ENCODE measurements at regions not wholly inside any gene's neighbourhood (a gene's known extent, or its start where the extent isn't known, plus 50 kb on each side); places are given as distances from the start of the nearest gene placed in this dataset.
"Not testable (repeated sequence)": the region's sequence is repeated elsewhere in the genome, so short reads cannot be mapped to it uniquely, and the experiment has no call there.

DNA sequence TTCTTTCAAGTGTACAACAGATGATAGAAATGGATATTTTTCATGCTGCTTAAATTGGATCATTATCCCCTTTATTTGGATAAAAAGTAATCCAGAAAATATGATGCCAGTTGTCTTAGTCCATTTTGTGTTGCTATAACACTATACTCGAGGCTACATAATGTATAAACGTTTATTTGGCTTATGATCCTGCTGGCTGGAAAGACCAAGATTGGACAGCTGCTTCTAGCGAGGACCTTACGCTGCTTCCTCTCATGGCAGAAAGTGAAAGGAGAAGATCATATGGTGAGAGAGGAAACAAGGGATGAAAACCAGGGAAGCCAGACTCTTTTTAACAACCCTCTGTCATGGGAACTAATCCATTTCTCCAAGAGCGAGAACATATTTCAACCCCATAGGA lies 102.7 kb downstream of the TRAM1L1 start:
- H3K27me3 ChIP-seq (ENCODE audit: control insufficient read depth, insufficient read depth, low read length), result no peaks in the 10 kb centered on the region
- no peak for TF ChIP-seq EZH2 (IDR thresholded peaks at IDR 0.05; ENCODE audit: low read length, missing control alignments)
- TF ChIP-seq, protein P1, sequence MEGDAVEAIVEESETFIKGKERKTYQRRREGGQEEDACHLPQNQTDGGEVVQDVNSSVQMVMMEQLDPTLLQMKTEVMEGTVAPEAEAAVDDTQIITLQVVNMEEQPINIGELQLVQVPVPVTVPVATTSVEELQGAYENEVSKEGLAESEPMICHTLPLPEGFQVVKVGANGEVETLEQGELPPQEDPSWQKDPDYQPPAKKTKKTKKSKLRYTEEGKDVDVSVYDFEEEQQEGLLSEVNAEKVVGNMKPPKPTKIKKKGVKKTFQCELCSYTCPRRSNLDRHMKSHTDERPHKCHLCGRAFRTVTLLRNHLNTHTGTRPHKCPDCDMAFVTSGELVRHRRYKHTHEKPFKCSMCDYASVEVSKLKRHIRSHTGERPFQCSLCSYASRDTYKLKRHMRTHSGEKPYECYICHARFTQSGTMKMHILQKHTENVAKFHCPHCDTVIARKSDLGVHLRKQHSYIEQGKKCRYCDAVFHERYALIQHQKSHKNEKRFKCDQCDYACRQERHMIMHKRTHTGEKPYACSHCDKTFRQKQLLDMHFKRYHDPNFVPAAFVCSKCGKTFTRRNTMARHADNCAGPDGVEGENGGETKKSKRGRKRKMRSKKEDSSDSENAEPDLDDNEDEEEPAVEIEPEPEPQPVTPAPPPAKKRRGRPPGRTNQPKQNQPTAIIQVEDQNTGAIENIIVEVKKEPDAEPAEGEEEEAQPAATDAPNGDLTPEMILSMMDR (conservative IDR thresholded peaks at IDR 0.05 in 1 of 2, IDR thresholded peaks at IDR 0.05 in 1 of 2; ENCODE audit: low read depth in 1 of 2, low read length in 2 of 2), result no peak
- DNase-seq (ENCODE audit: low read depth in 2 of 2), result no peak
- no peak overlapping the region for H2AFZ ChIP-seq (ENCODE audit: low read length)
- H3K4me3 ChIP-seq (replicated peaks in 1 of 4; ENCODE audit: control extremely low read depth in 1 of 4, insufficient read depth in 1 of 4, low read depth in 3 of 4, low read length in 4 of 4), result no peak overlapping the region
- no peaks in the 10 kb centered on the region for H3K9me3 ChIP-seq (ENCODE audit: control insufficient read depth, insufficient read depth, low read depth, low read length)
- no peaks in the 10 kb centered on the region for H4K20me1 ChIP-seq (ENCODE audit: control insufficient read depth, extremely low read depth, insufficient read depth, low read length)
- no peaks in the 10 kb centered on the region for H3K79me2 ChIP-seq (ENCODE audit: control insufficient read depth, insufficient read depth, low read length)
- no peak overlapping the region for H3K27ac ChIP-seq (ENCODE audit: insufficient read depth, low read length)
- no peaks in the 10 kb centered on the region for H3K4me1 ChIP-seq (ENCODE audit: control insufficient read depth, extremely low read depth, insufficient read depth, low read length)
- H3K36me3 ChIP-seq (ENCODE audit: control insufficient read depth, insufficient read depth, low read length), result no peaks in the 10 kb centered on the region
- H3K4me2 ChIP-seq (ENCODE audit: extremely low read depth, insufficient read depth, low read length), result no peak overlapping the region
- H3K9ac ChIP-seq (ENCODE audit: insufficient read depth, low read length), result no peak overlapping the region

DNA sequence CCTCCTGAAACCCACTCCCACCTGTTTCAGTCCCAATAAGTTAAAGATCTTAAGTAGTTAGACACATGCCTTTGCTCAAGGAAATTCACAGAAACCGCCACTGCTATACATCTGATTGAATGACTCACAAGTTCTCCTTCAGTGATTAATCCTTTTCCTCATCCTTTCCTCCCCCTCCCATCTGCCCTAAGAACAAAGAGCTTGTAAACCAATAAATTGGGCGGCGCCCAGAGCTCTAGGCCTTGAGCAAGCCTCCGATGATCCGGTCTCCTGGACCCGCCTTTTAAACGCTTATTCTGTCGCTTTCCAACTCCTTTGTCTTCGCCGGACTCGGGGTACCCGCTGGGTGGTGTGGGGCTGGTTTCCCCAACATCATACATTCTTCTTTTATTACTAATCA lies 104.9 kb downstream of the TRAM1L1 start:
- H2AFZ ChIP-seq (ENCODE audit: low read length); H3K4me3 ChIP-seq (replicated peaks in 1 of 4; ENCODE audit: control extremely low read depth in 1 of 4, insufficient read depth in 1 of 4, low read depth in 3 of 4, low read length in 4 of 4); H3K4me2 ChIP-seq (ENCODE audit: extremely low read depth, insufficient read depth, low read length); H3K27me3 ChIP-seq (ENCODE audit: control insufficient read depth, insufficient read depth, low read length); H3K9ac ChIP-seq (ENCODE audit: insufficient read depth, low read length); H3K4me1 ChIP-seq (ENCODE audit: control insufficient read depth, extremely low read depth, insufficient read depth, low read length); H3K79me2 ChIP-seq (ENCODE audit: control insufficient read depth, insufficient read depth, low read length); H3K9me3 ChIP-seq (ENCODE audit: control insufficient read depth, insufficient read depth, low read depth, low read length); H4K20me1 ChIP-seq (ENCODE audit: control insufficient read depth, extremely low read depth, insufficient read depth, low read length); H3K27ac ChIP-seq (ENCODE audit: insufficient read depth, low read length); H3K36me3 ChIP-seq (ENCODE audit: control insufficient read depth, insufficient read depth, low read length): not testable (repeated sequence)
- peak in 1 of 2 donors; percentile 72 for DNase-seq (ENCODE audit: low read depth in 2 of 2)

DNA sequence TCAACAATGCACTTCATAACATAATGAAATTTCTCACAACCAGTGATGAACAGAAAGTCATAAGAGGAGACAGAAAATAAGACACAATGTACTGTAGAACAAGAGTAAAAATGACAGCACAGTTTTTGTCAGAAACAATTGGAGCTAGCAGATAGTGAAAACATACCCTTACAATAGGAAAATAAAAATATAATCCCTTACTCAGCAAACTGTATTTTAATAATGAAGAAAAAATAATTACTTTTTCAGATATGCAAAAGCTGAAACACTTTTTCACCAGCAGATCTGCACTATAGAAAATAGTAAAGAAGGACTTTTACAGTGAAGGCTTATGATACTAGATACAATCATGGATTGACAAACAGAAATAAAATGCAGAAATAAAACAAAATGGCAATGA lies 126.3 kb downstream of the TRAM1L1 start:
- H3K4me3 ChIP-seq (replicated peaks in 1 of 4; ENCODE audit: control extremely low read depth in 1 of 4, insufficient read depth in 1 of 4, low read depth in 3 of 4, low read length in 4 of 4), result no peak overlapping the region
- no peak overlapping the region for H3K9ac ChIP-seq (ENCODE audit: insufficient read depth, low read length)
- TF ChIP-seq, protein P1 (conservative IDR thresholded peaks at IDR 0.05 in 1 of 2, IDR thresholded peaks at IDR 0.05 in 1 of 2; ENCODE audit: low read depth in 1 of 2, low read length in 2 of 2), result no peak
- TF ChIP-seq EZH2 (IDR thresholded peaks at IDR 0.05; ENCODE audit: low read length, missing control alignments), result no peak
- H3K4me1 ChIP-seq (ENCODE audit: control insufficient read depth, extremely low read depth, insufficient read depth, low read length), result no peaks in the 10 kb centered on the region
- no peak overlapping the region for H2AFZ ChIP-seq (ENCODE audit: low read length)
- DNase-seq (ENCODE audit: low read depth in 2 of 2), result no peak
- no peak overlapping the region for H3K4me2 ChIP-seq (ENCODE audit: extremely low read depth, insufficient read depth, low read length)
- no peaks in the 10 kb centered on the region for H3K9me3 ChIP-seq (ENCODE audit: control insufficient read depth, insufficient read depth, low read depth, low read length)
- H3K27me3 ChIP-seq (ENCODE audit: control insufficient read depth, insufficient read depth, low read length), result no peaks in the 10 kb centered on the region
- no peaks in the 10 kb centered on the region for H3K36me3 ChIP-seq (ENCODE audit: control insufficient read depth, insufficient read depth, low read length)
- no peak overlapping the region for H3K27ac ChIP-seq (ENCODE audit: insufficient read depth, low read length)
- H3K79me2 ChIP-seq (ENCODE audit: control insufficient read depth, insufficient read depth, low read length), result no peaks in the 10 kb centered on the region
- no peaks in the 10 kb centered on the region for H4K20me1 ChIP-seq (ENCODE audit: control insufficient read depth, extremely low read depth, insufficient read depth, low read length)

DNA sequence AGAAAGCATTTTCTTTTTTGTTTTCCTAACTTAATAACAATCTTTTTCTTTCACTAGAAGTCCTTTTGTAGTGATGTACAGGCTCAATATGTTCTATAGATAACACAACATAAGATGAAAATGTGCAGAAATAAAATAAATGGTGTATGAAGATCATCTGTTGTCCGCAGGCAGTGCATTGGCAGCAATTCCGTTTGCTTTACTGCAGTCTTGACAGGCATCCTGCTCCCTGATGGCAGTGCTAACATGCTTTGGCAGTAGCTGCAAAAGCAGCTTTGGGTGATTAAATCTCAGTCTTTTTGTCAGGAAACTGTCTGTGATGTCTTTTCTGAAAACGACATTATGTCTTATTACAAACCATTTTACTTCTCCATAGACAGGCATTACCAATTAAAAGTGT lies 131.4 kb downstream of the TRAM1L1 start:
- no peak for DNase-seq (ENCODE audit: low read depth in 2 of 2)
- H3K79me2 ChIP-seq (ENCODE audit: control insufficient read depth, insufficient read depth, low read length), result no peaks in the 10 kb centered on the region
- no peaks in the 10 kb centered on the region for H3K4me1 ChIP-seq (ENCODE audit: control insufficient read depth, extremely low read depth, insufficient read depth, low read length)
- no peaks in the 10 kb centered on the region for H3K27me3 ChIP-seq (ENCODE audit: control insufficient read depth, insufficient read depth, low read length)
- no peak overlapping the region for H2AFZ ChIP-seq (ENCODE audit: low read length)
- H4K20me1 ChIP-seq (ENCODE audit: control insufficient read depth, extremely low read depth, insufficient read depth, low read length), result no peaks in the 10 kb centered on the region
- H3K9me3 ChIP-seq (ENCODE audit: control insufficient read depth, insufficient read depth, low read depth, low read length), result no peaks in the 10 kb centered on the region
- TF ChIP-seq EZH2 (IDR thresholded peaks at IDR 0.05; ENCODE audit: low read length, missing control alignments), result no peak
- TF ChIP-seq, protein P1 (conservative IDR thresholded peaks at IDR 0.05 in 1 of 2, IDR thresholded peaks at IDR 0.05 in 1 of 2; ENCODE audit: low read depth in 1 of 2, low read length in 2 of 2), result no peak
- no peak overlapping the region for H3K27ac ChIP-seq (ENCODE audit: insufficient read depth, low read length)
- H3K36me3 ChIP-seq (ENCODE audit: control insufficient read depth, insufficient read depth, low read length), result no peaks in the 10 kb centered on the region
- H3K4me3 ChIP-seq (replicated peaks in 1 of 4; ENCODE audit: control extremely low read depth in 1 of 4, insufficient read depth in 1 of 4, low read depth in 3 of 4, low read length in 4 of 4), result no peak overlapping the region
- no peak overlapping the region for H3K4me2 ChIP-seq (ENCODE audit: extremely low read depth, insufficient read depth, low read length)
- H3K9ac ChIP-seq (ENCODE audit: insufficient read depth, low read length), result no peak overlapping the region
